ENCODE measurements at regions not wholly inside any gene's neighbourhood (a gene's known extent, or its start where the extent isn't known, plus 50 kb on each side); places are given as distances from the start of the nearest gene placed in this dataset.
"Not testable (repeated sequence)": the region's sequence is repeated elsewhere in the genome, so short reads cannot be mapped to it uniquely, and the experiment has no call there.

GRCh38 chr5:85000671-85001070 is 616.0 kb upstream of the EDIL3 start:
- Mint-ChIP-seq H3K4me1 (ENCODE audit: low read depth, unreplicated experiment) (no peaks in the 10 kb centered on the region), H3K27ac (ENCODE audit: unreplicated experiment) (no peak overlapping the region), H3K36me3 (ENCODE audit: insufficient read depth, unreplicated experiment) (no peaks in the 10 kb centered on the region), H3K27me3 (ENCODE audit: unreplicated experiment) (no peaks in the 10 kb centered on the region), H3K9me3 (ENCODE audit: low read depth, unreplicated experiment) (peaks cover 2% of the 10 kb centered on the region), H3K4me3 (ENCODE audit: low read depth, unreplicated experiment) (no peak overlapping the region)
- CTCF ChIA-PET: no interaction called here
- no peak for DNase-seq
- TF ChIP-seq CTCF (IDR thresholded peaks at IDR 0.05; ENCODE audit: unreplicated experiment): no peak
- intact Hi-C loops (cut with micrococcal nuclease; ENCODE audit: unreplicated experiment): no loop called here
- BruUV-seq (replicated peaks): no TSS peak

- CTCF ChIA-PET; H3K36me3 Mint-ChIP-seq (ENCODE audit: insufficient read depth, unreplicated experiment); H3K4me1 Mint-ChIP-seq (ENCODE audit: low read depth, unreplicated experiment); H3K27ac Mint-ChIP-seq (ENCODE audit: unreplicated experiment); intact Hi-C loops (cut with micrococcal nuclease; ENCODE audit: unreplicated experiment); H3K27me3 Mint-ChIP-seq (ENCODE audit: unreplicated experiment); H3K9me3 Mint-ChIP-seq (ENCODE audit: low read depth, unreplicated experiment); BruUV-seq (replicated peaks); H3K4me3 Mint-ChIP-seq (ENCODE audit: low read depth, unreplicated experiment); DNase-seq: not testable (repeated sequence)
Measured at GRCh38 chr5:85002026-85002425, 617.3 kb upstream of the EDIL3 start.

- CTCF ChIA-PET: no interaction called here
- DNase-seq: no peak
- Mint-ChIP-seq H3K36me3 (ENCODE audit: insufficient read depth, unreplicated experiment) (no peaks in the 10 kb centered on the region), H3K9me3 (ENCODE audit: low read depth, unreplicated experiment) (peaks cover 2% of the 10 kb centered on the region), H3K27me3 (ENCODE audit: unreplicated experiment) (no peaks in the 10 kb centered on the region), H3K27ac (ENCODE audit: unreplicated experiment) (no peak overlapping the region), H3K4me1 (ENCODE audit: low read depth, unreplicated experiment) (no peaks in the 10 kb centered on the region), H3K4me3 (ENCODE audit: low read depth, unreplicated experiment) (no peak overlapping the region)
- TF ChIP-seq CTCF (IDR thresholded peaks at IDR 0.05; ENCODE audit: unreplicated experiment): no peak
- intact Hi-C loops (cut with micrococcal nuclease; ENCODE audit: unreplicated experiment): no loop called here
- no TSS peak for BruUV-seq (replicated peaks)
Measured at GRCh38 chr5:85010014-85010562, 625.4 kb upstream of the EDIL3 start.

GRCh38 chr5:85017261-85017660 is 632.6 kb upstream of the EDIL3 start:
- BruUV-seq (replicated peaks): no TSS peak
- no peak overlapping the region for H3K27ac Mint-ChIP-seq (ENCODE audit: unreplicated experiment)
- no peaks in the 10 kb centered on the region for H3K4me1 Mint-ChIP-seq (ENCODE audit: low read depth, unreplicated experiment)
- CTCF ChIA-PET: interaction anchor here (0.6 kb wide), 1 partner anchor 225 kb away, joined by 3 read pairs; no protein-coding TSS in a partner anchor
- intact Hi-C loops (cut with micrococcal nuclease; ENCODE audit: unreplicated experiment): no loop called here
- peaks cover 2% of the 10 kb centered on the region for H3K9me3 Mint-ChIP-seq (ENCODE audit: low read depth, unreplicated experiment)
- no peak overlapping the region for H3K4me3 Mint-ChIP-seq (ENCODE audit: low read depth, unreplicated experiment)
- TF ChIP-seq CTCF (IDR thresholded peaks at IDR 0.05; ENCODE audit: unreplicated experiment): no peak
- no peaks in the 10 kb centered on the region for H3K27me3 Mint-ChIP-seq (ENCODE audit: unreplicated experiment)
- H3K36me3 Mint-ChIP-seq (ENCODE audit: insufficient read depth, unreplicated experiment): no peaks in the 10 kb centered on the region
- no peak for DNase-seq

GRCh38 chr5:85030316-85031084 is 645.8 kb upstream of the EDIL3 start:
- Mint-ChIP-seq H3K27ac (ENCODE audit: unreplicated experiment) (no peak overlapping the region), H3K27me3 (ENCODE audit: unreplicated experiment) (no peaks in the 10 kb centered on the region)
- CTCF ChIA-PET: no interaction called here

More at GRCh38 chr5:85030316-85031084, 645.8 kb upstream of the EDIL3 start:
- no peaks in the 10 kb centered on the region for H3K4me1 Mint-ChIP-seq (ENCODE audit: low read depth, unreplicated experiment)
- no peak overlapping the region for H3K4me3 Mint-ChIP-seq (ENCODE audit: low read depth, unreplicated experiment)
- intact Hi-C loops (cut with micrococcal nuclease; ENCODE audit: unreplicated experiment): no loop called here
- H3K9me3 Mint-ChIP-seq (ENCODE audit: low read depth, unreplicated experiment): no peaks in the 10 kb centered on the region
- no peaks in the 10 kb centered on the region for H3K36me3 Mint-ChIP-seq (ENCODE audit: insufficient read depth, unreplicated experiment)
- no TSS peak for BruUV-seq (replicated peaks)
- no peak for DNase-seq
- TF ChIP-seq CTCF (IDR thresholded peaks at IDR 0.05; ENCODE audit: unreplicated experiment): no peak
